SK-N-SH (cell line): ENCODE measurements at regions not wholly inside any gene's neighbourhood (a gene's known extent, or its start where the extent isn't known, plus 50 kb on each side); places are given as distances from the start of the nearest gene placed in this dataset.
A peak's percentile ranks its signal among the peaks of the same experiment; 100 is the strongest.

ENCODE experiments used
- CTCF ChIA-PET: fragments of 300-600, 350-600 bp; formaldehyde crosslinking; extraction: SDS; loops from one replicate; lab custom pipeline; 2021; lab: Yijun Ruan, JAX
- POLR2A ChIA-PET: fragments of 350-600 bp; sonication (Branson Sonifier 250); formaldehyde crosslinking; extraction: SDS; loops from one replicate; lab custom pipeline; 2020; ENCODE audit warnings: antibody characterized with exemption, inconsistent platforms; lab: Yijun Ruan, JAX
- DNase-seq: peaks from one replicate; pipeline ENCODE4 v3.0.0; 2012
- H2AFZ ChIP-seq: fragments of 200-600 bp; sonication (generic); 2 replicates; pipeline ENCODE4 v1.8.1; 2016; ENCODE audit warnings: antibody characterized with exemption, mild to moderate bottlenecking, low read depth
- H3F3A ChIP-seq: fragments of 200-600 bp; sonication (generic); replicated peaks from 2 replicates; pipeline ENCODE3; 2016; ENCODE audit warnings: antibody characterized with exemption, mild to moderate bottlenecking; ENCODE audit not compliant: insufficient read depth
- H3K27ac ChIP-seq, 2 experiments: fragments of 200-500 bp in 1 of 2; fragments of 200-600 bp in 1 of 2; sonication (Bioruptor generic) in 1 of 2; sonication (generic), shearing (Covaris generic) in 1 of 2; 2 replicates each; pipeline versions ENCODE4 v1.5.1 to v1.6.1; 2014 to 2016; ENCODE audit warnings: low read depth in 2 of 2, inconsistent platforms in 1 of 2, low read length in 1 of 2, mild to moderate bottlenecking in 1 of 2, mixed read lengths in 1 of 2
- H3K27me3 ChIP-seq: fragments of 200-600 bp; sonication (generic), shearing (Covaris generic); 2 replicates; pipeline ENCODE4 v1.6.1; 2016; ENCODE audit warnings: mixed run types; ENCODE audit not compliant: insufficient read depth
- H3K36me3 ChIP-seq, 2 experiments: fragments of 200-500 bp in 1 of 2; fragments of 200-600 bp in 1 of 2; sonication (Bioruptor generic) in 1 of 2; sonication (generic) in 1 of 2; replicated peaks in 1 of 2; 2 replicates each; pipeline versions ENCODE3 to v1.5.1; 2014 to 2016; ENCODE audit warnings: low read length in 1 of 2, mild to moderate bottlenecking in 1 of 2; ENCODE audit not compliant: insufficient read depth in 2 of 2, control insufficient read depth in 1 of 2
- H3K4me1 ChIP-seq, 2 experiments: fragments of 200-500 bp in 1 of 2; fragments of 200-600 bp in 1 of 2; sonication (Bioruptor generic) in 1 of 2; sonication (generic), shearing (Covaris generic) in 1 of 2; 2 replicates each; pipeline versions ENCODE4 v1.5.1 to v1.6.1; 2014 to 2016; ENCODE audit warnings: low read depth in 1 of 2, low read length in 1 of 2, mixed run types in 1 of 2; ENCODE audit not compliant: insufficient read depth in 2 of 2, control insufficient read depth in 1 of 2
- H3K4me2 ChIP-seq: fragments of 200-600 bp; sonication (generic), shearing (Covaris generic); 2 replicates; pipeline ENCODE4 v1.6.1; 2017; ENCODE audit warnings: mixed run types
- H3K4me3 ChIP-seq, 2 experiments: fragments of 200-500 bp in 1 of 2; fragments of 200-600 bp in 1 of 2; sonication (Bioruptor generic) in 1 of 2; sonication (generic), shearing (Covaris generic) in 1 of 2; 2 replicates each; pipeline versions ENCODE4 v1.5.1 to v1.8.1; 2014 to 2016; ENCODE audit warnings: low read depth in 2 of 2, inconsistent platforms in 1 of 2, low read length in 1 of 2, mild to moderate bottlenecking in 1 of 2, mixed read lengths in 1 of 2, moderate library complexity in 1 of 2
- H3K79me2 ChIP-seq: fragments of 200-600 bp; sonication (generic); 2 replicates; pipeline ENCODE4 v1.8.1; 2017; ENCODE audit warnings: mild to moderate bottlenecking; ENCODE audit not compliant: insufficient read depth
- H3K9ac ChIP-seq: fragments of 200-600 bp; sonication (generic); 2 replicates; pipeline ENCODE4 v1.6.1; 2017; ENCODE audit warnings: mixed run types
- H3K9me2 ChIP-seq: fragments of 200-600 bp; sonication (generic); 2 replicates; pipeline ENCODE4 v1.6.1; 2017; ENCODE audit warnings: mixed run types
- H3K9me3 ChIP-seq: fragments of 200-600 bp; sonication (generic); 2 replicates; pipeline ENCODE4 v1.6.1; 2017; ENCODE audit warnings: mixed run types, mild to moderate bottlenecking, moderate library complexity
- H4K20me1 ChIP-seq: fragments of 200-600 bp; sonication (generic); 2 replicates; pipeline ENCODE4 v1.6.1; 2017; ENCODE audit warnings: mild to moderate bottlenecking, mixed run types; ENCODE audit not compliant: insufficient read depth
- CHD2 ChIP-seq: fragments of 150-350 bp; IDR thresholded peaks from 2 replicates; pipeline ENCODE4 v1.6.1; 2018; ENCODE audit warnings: low read length; ENCODE audit not compliant: partially characterized antibody
- EZH2phosphoT487 ChIP-seq: fragments of 200-600 bp; sonication (generic); IDR thresholded peaks from 2 replicates; pipeline ENCODE4 v1.6.1; 2017; ENCODE audit warnings: low read depth, mixed run types, mild to moderate bottlenecking, antibody characterized with exemption, moderate library complexity, borderline replicate concordance
- FOSL2 ChIP-seq: IDR thresholded peaks from 2 replicates; pipeline ENCODE4 v1.4.0; 2012; ENCODE audit warnings: low read depth, mild to moderate bottlenecking, moderate library complexity, borderline replicate concordance
- GATA2 ChIP-seq: sonication (generic); formaldehyde crosslinking; IDR thresholded peaks from 2 replicates; pipeline ENCODE4 v1.5.0; 2020; ENCODE audit warnings: mild to moderate bottlenecking, missing genetic modification reagents
- NFIC ChIP-seq: IDR thresholded peaks from 2 replicates; pipeline ENCODE4 v1.4.0; 2012; ENCODE audit warnings: borderline replicate concordance
- NRF1 ChIP-seq: IDR thresholded peaks from 2 replicates; pipeline ENCODE4 v1.6.1; 2012; ENCODE audit warnings: low read depth, mild to moderate bottlenecking, low read length
- RAD21 ChIP-seq: IDR thresholded peaks from 2 replicates; pipeline ENCODE4 v1.6.1; 2012; ENCODE audit warnings: mild to moderate bottlenecking, low read length
- RCOR1 ChIP-seq: fragments of 150-350 bp; IDR thresholded peaks from 2 replicates; pipeline ENCODE4 v1.6.1; 2017; ENCODE audit warnings: antibody characterized with exemption, low read length
- RXRA ChIP-seq: IDR thresholded peaks from 2 replicates; pipeline ENCODE4 v1.4.0; 2012; ENCODE audit warnings: low read depth, mild to moderate bottlenecking, borderline replicate concordance
- SMC3 ChIP-seq: IDR thresholded peaks from 2 replicates; pipeline ENCODE4 v1.6.1; 2012; ENCODE audit warnings: low read depth, low read length, improper control_type of control experiment
- TAF1 ChIP-seq: IDR thresholded peaks from 2 replicates; pipeline ENCODE4 v1.6.1; 2012; ENCODE audit warnings: low read depth, mild to moderate bottlenecking, low read length, moderate library complexity, borderline replicate concordance
- TCF12 ChIP-seq: IDR thresholded peaks from 2 replicates; pipeline ENCODE4 v1.4.0; 2012
- YY1 ChIP-seq: IDR thresholded peaks from 2 replicates; pipeline ENCODE4 v1.4.0; 2012; ENCODE audit warnings: low read depth, mild to moderate bottlenecking
- WGBS: methylation state at CpG from one replicate; pipeline ENCODE4 v1.1.6; 2017; ENCODE audit warnings: low lambda C conversion rate; 5-methylcytosine and 5-hydroxymethylcytosine counted together
- TF ChIP-seq, protein P1 (sequence below): IDR thresholded peaks from 2 replicates; pipeline ENCODE4; 2012
- TF ChIP-seq, protein P2 (sequence below): IDR thresholded peaks from 2 replicates; pipeline ENCODE4 v1.4.0; 2012; ENCODE audit warnings: low read depth, borderline replicate concordance
- TF ChIP-seq, protein P3 (sequence below): fragments of 150-350 bp; IDR thresholded peaks from 2 replicates; pipeline ENCODE4 v1.6.1; 2017; ENCODE audit warnings: antibody characterized with exemption, low read length, low read depth, borderline replicate concordance
- TF ChIP-seq, protein P4 (sequence below): IDR thresholded peaks from 2 replicates; pipeline ENCODE4 v1.6.1; 2012; ENCODE audit warnings: mild to moderate bottlenecking, low read depth, low read length, moderate library complexity

DNA sequence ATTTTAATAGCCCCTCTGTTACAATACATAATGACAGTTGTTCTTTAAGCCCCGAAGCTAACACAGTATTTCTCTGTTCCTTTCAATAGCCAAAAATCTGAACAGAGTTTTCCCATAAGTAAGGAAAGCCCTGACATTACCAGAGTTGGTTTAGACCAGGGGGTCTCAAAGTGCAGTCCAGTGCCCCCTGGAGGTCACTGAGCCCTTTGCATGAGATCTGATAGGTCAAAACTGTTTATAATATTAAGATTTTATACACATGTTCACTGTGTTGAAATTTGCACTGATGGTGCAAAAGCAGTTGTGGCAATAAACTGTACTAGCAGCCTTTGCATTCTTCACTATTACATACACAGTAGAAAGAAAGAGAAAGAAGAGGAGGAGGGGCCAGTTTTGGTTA lies 177.1 kb downstream of the SPANXN3 start:
- no peaks in the 10 kb centered on the region for H3K36me3 ChIP-seq
- WGBS, result 5% methylated on average over 1 of the region's 1 CpG
- no peaks in the 10 kb centered on the region for H3K27me3 ChIP-seq
- H3K4me1 ChIP-seq, result no peaks in the 10 kb centered on the region
- no peak overlapping the region for H3K27ac ChIP-seq
- no peak overlapping the region for H3K4me3 ChIP-seq
- no peak overlapping the region for H2AFZ ChIP-seq
- CTCF ChIA-PET, result no interaction called here
- DNase-seq, result peak; percentile 2
- no peak overlapping the region for H3K4me2 ChIP-seq
- TF ChIP-seq, protein P1, sequence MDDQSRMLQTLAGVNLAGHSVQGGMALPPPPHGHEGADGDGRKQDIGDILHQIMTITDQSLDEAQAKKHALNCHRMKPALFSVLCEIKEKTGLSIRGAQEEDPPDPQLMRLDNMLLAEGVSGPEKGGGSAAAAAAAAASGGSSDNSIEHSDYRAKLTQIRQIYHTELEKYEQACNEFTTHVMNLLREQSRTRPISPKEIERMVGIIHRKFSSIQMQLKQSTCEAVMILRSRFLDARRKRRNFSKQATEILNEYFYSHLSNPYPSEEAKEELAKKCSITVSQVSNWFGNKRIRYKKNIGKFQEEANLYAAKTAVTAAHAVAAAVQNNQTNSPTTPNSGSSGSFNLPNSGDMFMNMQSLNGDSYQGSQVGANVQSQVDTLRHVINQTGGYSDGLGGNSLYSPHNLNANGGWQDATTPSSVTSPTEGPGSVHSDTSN, result no peak
- no peak for TF ChIP-seq TAF1
- no peak for TF ChIP-seq GATA2 (CRISPR knock-in tag)
- TF ChIP-seq EZH2phosphoT487, result no peak
- TF ChIP-seq, protein P2, sequence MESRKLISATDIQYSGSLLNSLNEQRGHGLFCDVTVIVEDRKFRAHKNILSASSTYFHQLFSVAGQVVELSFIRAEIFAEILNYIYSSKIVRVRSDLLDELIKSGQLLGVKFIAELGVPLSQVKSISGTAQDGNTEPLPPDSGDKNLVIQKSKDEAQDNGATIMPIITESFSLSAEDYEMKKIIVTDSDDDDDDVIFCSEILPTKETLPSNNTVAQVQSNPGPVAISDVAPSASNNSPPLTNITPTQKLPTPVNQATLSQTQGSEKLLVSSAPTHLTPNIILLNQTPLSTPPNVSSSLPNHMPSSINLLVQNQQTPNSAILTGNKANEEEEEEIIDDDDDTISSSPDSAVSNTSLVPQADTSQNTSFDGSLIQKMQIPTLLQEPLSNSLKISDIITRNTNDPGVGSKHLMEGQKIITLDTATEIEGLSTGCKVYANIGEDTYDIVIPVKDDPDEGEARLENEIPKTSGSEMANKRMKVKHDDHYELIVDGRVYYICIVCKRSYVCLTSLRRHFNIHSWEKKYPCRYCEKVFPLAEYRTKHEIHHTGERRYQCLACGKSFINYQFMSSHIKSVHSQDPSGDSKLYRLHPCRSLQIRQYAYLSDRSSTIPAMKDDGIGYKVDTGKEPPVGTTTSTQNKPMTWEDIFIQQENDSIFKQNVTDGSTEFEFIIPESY, result no peak
- TF ChIP-seq NRF1, result no peak
- no peak for TF ChIP-seq RCOR1
- no peak for TF ChIP-seq RAD21
- TF ChIP-seq, protein P3, sequence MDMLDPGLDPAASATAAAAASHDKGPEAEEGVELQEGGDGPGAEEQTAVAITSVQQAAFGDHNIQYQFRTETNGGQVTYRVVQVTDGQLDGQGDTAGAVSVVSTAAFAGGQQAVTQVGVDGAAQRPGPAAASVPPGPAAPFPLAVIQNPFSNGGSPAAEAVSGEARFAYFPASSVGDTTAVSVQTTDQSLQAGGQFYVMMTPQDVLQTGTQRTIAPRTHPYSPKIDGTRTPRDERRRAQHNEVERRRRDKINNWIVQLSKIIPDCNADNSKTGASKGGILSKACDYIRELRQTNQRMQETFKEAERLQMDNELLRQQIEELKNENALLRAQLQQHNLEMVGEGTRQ, result no peak
- TF ChIP-seq CHD2, result no peak
- no peak for TF ChIP-seq FOSL2
- TF ChIP-seq SMC3, result no peak
- TF ChIP-seq YY1, result no peak
- TF ChIP-seq, protein P4, sequence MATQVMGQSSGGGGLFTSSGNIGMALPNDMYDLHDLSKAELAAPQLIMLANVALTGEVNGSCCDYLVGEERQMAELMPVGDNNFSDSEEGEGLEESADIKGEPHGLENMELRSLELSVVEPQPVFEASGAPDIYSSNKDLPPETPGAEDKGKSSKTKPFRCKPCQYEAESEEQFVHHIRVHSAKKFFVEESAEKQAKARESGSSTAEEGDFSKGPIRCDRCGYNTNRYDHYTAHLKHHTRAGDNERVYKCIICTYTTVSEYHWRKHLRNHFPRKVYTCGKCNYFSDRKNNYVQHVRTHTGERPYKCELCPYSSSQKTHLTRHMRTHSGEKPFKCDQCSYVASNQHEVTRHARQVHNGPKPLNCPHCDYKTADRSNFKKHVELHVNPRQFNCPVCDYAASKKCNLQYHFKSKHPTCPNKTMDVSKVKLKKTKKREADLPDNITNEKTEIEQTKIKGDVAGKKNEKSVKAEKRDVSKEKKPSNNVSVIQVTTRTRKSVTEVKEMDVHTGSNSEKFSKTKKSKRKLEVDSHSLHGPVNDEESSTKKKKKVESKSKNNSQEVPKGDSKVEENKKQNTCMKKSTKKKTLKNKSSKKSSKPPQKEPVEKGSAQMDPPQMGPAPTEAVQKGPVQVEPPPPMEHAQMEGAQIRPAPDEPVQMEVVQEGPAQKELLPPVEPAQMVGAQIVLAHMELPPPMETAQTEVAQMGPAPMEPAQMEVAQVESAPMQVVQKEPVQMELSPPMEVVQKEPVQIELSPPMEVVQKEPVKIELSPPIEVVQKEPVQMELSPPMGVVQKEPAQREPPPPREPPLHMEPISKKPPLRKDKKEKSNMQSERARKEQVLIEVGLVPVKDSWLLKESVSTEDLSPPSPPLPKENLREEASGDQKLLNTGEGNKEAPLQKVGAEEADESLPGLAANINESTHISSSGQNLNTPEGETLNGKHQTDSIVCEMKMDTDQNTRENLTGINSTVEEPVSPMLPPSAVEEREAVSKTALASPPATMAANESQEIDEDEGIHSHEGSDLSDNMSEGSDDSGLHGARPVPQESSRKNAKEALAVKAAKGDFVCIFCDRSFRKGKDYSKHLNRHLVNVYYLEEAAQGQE, result no peak
- TF ChIP-seq NFIC, result no peak
- TF ChIP-seq RXRA, result no peak
- no peak for TF ChIP-seq TCF12
- H3K79me2 ChIP-seq, result no peaks in the 10 kb centered on the region
- H3K9me2 ChIP-seq, result no peaks in the 10 kb centered on the region
- no peaks in the 10 kb centered on the region for H3F3A ChIP-seq
- POLR2A ChIA-PET, result no interaction called here
- H4K20me1 ChIP-seq, result no peaks in the 10 kb centered on the region
- no peak overlapping the region for H3K9ac ChIP-seq
- H3K9me3 ChIP-seq, result no peaks in the 10 kb centered on the region
